HL-60 (cell line): ENCODE measurements at regions not wholly inside any gene's neighbourhood (a gene's known extent, or its start where the extent isn't known, plus 50 kb on each side); places are given as distances from the start of the nearest gene placed in this dataset.

ENCODE experiments used
- GABPA ChIP-seq: IDR thresholded peaks from 2 replicates; pipeline ENCODE4 v1.6.1; 2012; ENCODE audit warnings: low read depth
- POLR2AphosphoS5 ChIP-seq: IDR thresholded peaks from 2 replicates; pipeline ENCODE4 v1.6.1; 2012; ENCODE audit warnings: low read depth
- SPI1 ChIP-seq: IDR thresholded peaks from 2 replicates; pipeline ENCODE4 v1.6.1; 2012; ENCODE audit warnings: low read depth, mild to moderate bottlenecking, borderline replicate concordance
- TF ChIP-seq, protein P1 (sequence below): IDR thresholded peaks from one replicate; pipeline ENCODE4 v1.5.1; 2011; ENCODE audit warnings: low read length, control low read depth, inconsistent platforms; ENCODE audit not compliant: insufficient read depth
- TF ChIP-seq, protein P2 (sequence below): IDR thresholded peaks from 2 replicates; pipeline ENCODE4 v1.6.1; 2012; ENCODE audit warnings: low read depth; ENCODE audit not compliant: insufficient replicate concordance

- TF ChIP-seq, protein P1, sequence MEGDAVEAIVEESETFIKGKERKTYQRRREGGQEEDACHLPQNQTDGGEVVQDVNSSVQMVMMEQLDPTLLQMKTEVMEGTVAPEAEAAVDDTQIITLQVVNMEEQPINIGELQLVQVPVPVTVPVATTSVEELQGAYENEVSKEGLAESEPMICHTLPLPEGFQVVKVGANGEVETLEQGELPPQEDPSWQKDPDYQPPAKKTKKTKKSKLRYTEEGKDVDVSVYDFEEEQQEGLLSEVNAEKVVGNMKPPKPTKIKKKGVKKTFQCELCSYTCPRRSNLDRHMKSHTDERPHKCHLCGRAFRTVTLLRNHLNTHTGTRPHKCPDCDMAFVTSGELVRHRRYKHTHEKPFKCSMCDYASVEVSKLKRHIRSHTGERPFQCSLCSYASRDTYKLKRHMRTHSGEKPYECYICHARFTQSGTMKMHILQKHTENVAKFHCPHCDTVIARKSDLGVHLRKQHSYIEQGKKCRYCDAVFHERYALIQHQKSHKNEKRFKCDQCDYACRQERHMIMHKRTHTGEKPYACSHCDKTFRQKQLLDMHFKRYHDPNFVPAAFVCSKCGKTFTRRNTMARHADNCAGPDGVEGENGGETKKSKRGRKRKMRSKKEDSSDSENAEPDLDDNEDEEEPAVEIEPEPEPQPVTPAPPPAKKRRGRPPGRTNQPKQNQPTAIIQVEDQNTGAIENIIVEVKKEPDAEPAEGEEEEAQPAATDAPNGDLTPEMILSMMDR: no peak
- TF ChIP-seq POLR2AphosphoS5 (no peak), SPI1 (peak; percentile 38; the same call in 1 of the 2 replicates), GABPA (no peak)
- TF ChIP-seq, protein P2, sequence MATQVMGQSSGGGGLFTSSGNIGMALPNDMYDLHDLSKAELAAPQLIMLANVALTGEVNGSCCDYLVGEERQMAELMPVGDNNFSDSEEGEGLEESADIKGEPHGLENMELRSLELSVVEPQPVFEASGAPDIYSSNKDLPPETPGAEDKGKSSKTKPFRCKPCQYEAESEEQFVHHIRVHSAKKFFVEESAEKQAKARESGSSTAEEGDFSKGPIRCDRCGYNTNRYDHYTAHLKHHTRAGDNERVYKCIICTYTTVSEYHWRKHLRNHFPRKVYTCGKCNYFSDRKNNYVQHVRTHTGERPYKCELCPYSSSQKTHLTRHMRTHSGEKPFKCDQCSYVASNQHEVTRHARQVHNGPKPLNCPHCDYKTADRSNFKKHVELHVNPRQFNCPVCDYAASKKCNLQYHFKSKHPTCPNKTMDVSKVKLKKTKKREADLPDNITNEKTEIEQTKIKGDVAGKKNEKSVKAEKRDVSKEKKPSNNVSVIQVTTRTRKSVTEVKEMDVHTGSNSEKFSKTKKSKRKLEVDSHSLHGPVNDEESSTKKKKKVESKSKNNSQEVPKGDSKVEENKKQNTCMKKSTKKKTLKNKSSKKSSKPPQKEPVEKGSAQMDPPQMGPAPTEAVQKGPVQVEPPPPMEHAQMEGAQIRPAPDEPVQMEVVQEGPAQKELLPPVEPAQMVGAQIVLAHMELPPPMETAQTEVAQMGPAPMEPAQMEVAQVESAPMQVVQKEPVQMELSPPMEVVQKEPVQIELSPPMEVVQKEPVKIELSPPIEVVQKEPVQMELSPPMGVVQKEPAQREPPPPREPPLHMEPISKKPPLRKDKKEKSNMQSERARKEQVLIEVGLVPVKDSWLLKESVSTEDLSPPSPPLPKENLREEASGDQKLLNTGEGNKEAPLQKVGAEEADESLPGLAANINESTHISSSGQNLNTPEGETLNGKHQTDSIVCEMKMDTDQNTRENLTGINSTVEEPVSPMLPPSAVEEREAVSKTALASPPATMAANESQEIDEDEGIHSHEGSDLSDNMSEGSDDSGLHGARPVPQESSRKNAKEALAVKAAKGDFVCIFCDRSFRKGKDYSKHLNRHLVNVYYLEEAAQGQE: no peak
Measured at GRCh38 chr12:89863968-89864367, 155.3 kb upstream of the ATP2B1 start.
